GM10248 (cell line): ENCODE measurements at regions not wholly inside any gene's neighbourhood (a gene's known extent, or its start where the extent isn't known, plus 50 kb on each side); places are given as distances from the start of the nearest gene placed in this dataset.
"Not testable (repeated sequence)": the region's sequence is repeated elsewhere in the genome, so short reads cannot be mapped to it uniquely, and the experiment has no call there.

Experiments
- CTCF ChIA-PET: fragments of 300-600 bp; sonication (Branson Sonifier 250); formaldehyde crosslinking; extraction: SDS; loops from one replicate; lab custom pipeline; 2021; ENCODE audit warnings: antibody characterized with exemption; lab: Yijun Ruan, JAX
- POLR2A ChIA-PET: fragments of 350-650 bp; sonication (Branson Sonifier 250); formaldehyde crosslinking; extraction: SDS; loops from one replicate; lab custom pipeline; 2020; ENCODE audit warnings: antibody characterized with exemption; lab: Yijun Ruan, JAX
- DNase-seq: peaks from one replicate; pipeline ENCODE4 v3.0.0; 2012; ENCODE audit errors: extremely low spot score
- TF ChIP-seq, protein P1 (sequence below): IDR thresholded peaks from 2 replicates; pipeline ENCODE4 v1.5.1; 2012; ENCODE audit warnings: mild to moderate bottlenecking, low read depth; ENCODE audit errors: extremely low read depth, missing control alignments, control extremely low read depth

DNA sequence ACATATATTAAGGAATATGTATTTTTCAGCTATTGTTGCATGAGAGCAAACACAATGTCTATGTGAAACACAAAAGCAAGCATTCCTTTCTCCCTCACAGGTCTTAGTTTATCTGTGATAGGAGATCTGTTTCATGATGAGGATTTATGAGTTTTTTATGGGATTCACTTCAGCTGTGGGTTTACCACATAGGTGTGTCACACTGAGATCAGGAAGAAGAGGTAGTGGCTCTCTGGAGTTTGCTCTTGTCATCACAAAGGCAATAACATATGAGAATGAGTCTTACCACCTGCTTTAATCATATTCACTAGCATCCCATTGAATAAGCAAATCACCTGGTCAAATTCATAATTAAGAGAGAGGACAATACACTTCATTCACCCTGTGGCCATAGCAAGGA lies 960.3 kb upstream of the SLC39A10 start:
- POLR2A ChIA-PET, result no interaction called here
- DNase-seq, result no peak
- CTCF ChIA-PET, result no interaction called here
- TF ChIP-seq, protein P1, sequence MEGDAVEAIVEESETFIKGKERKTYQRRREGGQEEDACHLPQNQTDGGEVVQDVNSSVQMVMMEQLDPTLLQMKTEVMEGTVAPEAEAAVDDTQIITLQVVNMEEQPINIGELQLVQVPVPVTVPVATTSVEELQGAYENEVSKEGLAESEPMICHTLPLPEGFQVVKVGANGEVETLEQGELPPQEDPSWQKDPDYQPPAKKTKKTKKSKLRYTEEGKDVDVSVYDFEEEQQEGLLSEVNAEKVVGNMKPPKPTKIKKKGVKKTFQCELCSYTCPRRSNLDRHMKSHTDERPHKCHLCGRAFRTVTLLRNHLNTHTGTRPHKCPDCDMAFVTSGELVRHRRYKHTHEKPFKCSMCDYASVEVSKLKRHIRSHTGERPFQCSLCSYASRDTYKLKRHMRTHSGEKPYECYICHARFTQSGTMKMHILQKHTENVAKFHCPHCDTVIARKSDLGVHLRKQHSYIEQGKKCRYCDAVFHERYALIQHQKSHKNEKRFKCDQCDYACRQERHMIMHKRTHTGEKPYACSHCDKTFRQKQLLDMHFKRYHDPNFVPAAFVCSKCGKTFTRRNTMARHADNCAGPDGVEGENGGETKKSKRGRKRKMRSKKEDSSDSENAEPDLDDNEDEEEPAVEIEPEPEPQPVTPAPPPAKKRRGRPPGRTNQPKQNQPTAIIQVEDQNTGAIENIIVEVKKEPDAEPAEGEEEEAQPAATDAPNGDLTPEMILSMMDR, result no peak

DNA sequence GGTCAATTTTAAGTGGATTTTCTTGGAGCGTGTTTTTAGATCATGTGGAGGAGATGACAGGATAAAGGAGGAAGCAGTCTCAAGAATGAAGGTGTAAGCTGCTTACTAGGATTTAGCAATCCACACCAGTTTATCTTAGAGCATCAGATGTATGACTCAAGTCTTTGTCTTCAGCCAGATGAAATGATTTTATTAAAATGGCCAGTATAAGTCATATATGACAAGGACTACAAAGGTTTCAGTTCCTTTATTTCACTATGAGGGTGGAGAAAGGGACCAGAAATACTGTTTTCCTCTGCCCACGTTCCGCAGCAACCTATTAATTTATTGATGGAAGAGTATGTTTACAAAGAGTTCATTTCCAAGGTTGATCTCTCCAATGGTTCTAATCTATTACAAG lies 970.5 kb upstream of the SLC39A10 start:
- ChIA-PET CTCF (no interaction called here), POLR2A (no interaction called here)
- DNase-seq, result no peak

DNA sequence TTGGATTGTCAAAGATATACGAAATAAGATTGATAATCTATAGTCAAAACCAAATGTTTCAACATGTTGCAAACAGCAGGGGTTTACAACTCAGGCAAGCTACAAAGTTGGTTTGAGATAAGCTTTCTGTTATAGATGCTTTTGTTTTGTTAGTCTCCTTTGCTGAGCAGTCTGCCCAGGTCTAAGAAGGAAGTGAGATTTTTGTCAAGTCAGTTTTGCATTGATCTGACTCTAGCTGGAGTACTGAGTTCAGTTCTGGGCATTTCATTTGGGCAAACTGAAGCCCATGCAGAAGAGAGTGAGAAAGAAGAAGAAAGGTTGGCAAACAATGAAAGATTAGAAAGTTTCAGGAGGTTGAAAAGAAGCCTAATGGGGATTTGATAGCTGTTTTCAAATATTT lies 983.0 kb upstream of the SLC39A10 start:
- TF ChIP-seq, protein P1, result no peak
- ChIA-PET CTCF (interaction anchor here (0.9 kb wide), 1 partner anchor 11 kb away, joined by 4 read pairs; no protein-coding TSS in a partner anchor), POLR2A (no interaction called here)
- DNase-seq, result no peak

More for the DNA sequence above, 970.5 kb upstream of the SLC39A10 start:
- TF ChIP-seq, protein P1, result no peak

DNA sequence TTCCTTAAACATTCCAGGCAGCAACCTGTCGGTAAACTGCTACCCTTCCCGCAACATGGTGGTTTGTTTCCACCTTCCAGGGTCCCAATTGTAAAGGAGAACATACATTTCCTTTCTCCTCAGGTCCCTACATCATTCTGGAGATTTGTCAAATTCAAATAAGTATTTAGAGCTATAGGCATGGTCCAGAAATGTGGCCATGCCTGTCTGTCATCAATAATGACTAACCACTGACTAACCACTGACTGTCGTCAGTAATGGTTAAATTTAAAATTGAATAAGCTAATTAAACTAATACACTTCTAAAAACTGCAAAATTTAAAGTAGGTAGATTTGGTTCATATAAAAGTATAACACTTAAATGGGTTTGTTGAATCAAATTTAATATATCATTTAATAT lies 984.0 kb upstream of the SLC39A10 start:
- ChIA-PET CTCF (no interaction called here), POLR2A (no interaction called here)
- TF ChIP-seq, protein P1, result no peak
- DNase-seq, result no peak

DNA sequence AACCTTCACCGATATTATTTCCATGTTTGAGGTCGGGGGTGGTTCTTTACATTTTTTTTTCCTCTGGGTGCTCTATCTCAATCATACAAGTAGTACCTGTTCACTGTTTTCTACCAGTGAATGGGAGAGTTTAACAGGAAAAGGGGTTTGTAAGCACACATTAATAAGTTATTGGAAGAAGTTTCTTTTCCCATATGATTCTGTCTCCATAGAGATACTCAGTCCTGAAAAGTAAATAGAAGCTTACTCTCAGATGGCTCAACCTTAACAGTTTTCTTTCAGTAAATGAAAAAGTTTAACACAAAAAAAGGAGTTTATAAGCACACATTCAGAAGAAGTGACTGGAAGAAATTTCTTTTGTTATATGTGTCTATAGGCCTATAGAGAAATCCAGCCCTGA lies 995.6 kb upstream of the SLC39A10 start:
- no peak for DNase-seq
- POLR2A ChIA-PET, result no interaction called here
- CTCF ChIA-PET, result no interaction called here
- TF ChIP-seq, protein P1, result no peak

DNA sequence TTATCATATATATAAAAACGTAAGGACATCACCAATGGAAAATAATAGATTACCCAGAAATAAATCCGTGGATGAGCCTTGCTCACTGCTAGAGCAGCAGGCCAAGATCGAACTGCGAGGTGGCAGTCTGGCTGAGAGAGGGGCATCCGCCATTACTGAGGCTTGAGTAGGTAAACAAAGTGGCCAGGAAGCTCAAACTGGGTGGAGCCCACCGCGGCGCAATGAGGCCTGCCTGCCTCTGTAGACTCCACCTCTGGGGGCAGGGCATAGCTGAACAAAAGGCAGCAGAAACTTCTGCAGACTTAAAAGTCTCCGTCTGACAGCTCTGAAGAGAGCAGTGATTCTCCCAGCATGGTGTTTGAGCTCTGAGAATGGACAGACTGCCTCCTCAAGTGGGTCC lies 1018.0 kb upstream of the SLC39A10 start:
- POLR2A ChIA-PET, CTCF ChIA-PET, DNase-seq: not testable (repeated sequence)

DNA sequence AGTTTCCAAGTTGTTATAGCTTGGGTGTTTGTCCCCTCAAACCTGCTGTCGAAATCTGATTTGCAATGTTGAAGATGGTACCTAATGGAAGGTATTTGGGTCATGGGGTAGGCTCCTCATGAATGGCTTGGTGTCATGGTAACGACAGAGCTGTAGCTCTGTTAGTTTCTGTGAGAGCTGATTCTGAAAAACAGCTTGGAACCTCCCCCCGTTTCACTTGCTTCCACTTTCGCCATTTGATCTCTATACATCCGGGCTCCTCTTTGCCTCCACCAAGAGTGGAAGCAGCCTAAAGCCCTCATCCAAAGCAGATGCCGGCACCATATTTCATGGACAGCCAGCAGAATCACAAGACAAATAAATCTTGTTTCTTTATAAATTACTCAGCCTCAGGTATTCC lies 1035.1 kb upstream of the SLC39A10 start:
- CTCF ChIA-PET, result interaction anchor here (1.0 kb wide), 1 partner anchor 9 kb away, joined by 4 read pairs; no protein-coding TSS in a partner anchor
- POLR2A ChIA-PET, result no interaction called here
- TF ChIP-seq, protein P1, result no peak

More for the DNA sequence above, 1035.1 kb upstream of the SLC39A10 start:
- DNase-seq, result no peak
